GM23338 (cell line): ENCODE measurements at regions not wholly inside any gene's neighbourhood (a gene's known extent, or its start where the extent isn't known, plus 50 kb on each side); places are given as distances from the start of the nearest gene placed in this dataset.

Experiments
- ATAC-seq: fragments of 200-7000 bp; cut with Tn5 transposase; 3 replicates; pipeline ENCODE4 v1.9.1; 2020
- DNase-seq: peaks from one replicate; pipeline ENCODE4 v3.0.0-alpha.2; 2015; ENCODE audit warnings: low spot score
- H2AFZ ChIP-seq: fragments of 200-600 bp; sonication (generic); 2 replicates; pipeline ENCODE4 v1.8.0; 2016; ENCODE audit warnings: antibody characterized with exemption, mild to moderate bottlenecking, moderate library complexity
- H3F3A ChIP-seq: fragments of 200-600 bp; sonication (generic); replicated peaks from 2 replicates; pipeline ENCODE4 v1.8.0; 2017; ENCODE audit warnings: antibody characterized with exemption, mixed run types, low read depth
- H3K27ac ChIP-seq: fragments of 200-600 bp; sonication (generic); 2 replicates; pipeline ENCODE4 v1.6.1; 2016; ENCODE audit warnings: low read depth
- H3K27me3 ChIP-seq: fragments of 200-600 bp; sonication (generic); 2 replicates; pipeline ENCODE4 v1.8.0; 2016; ENCODE audit warnings: mild to moderate bottlenecking, mixed run types, moderate library complexity; ENCODE audit not compliant: insufficient read depth
- H3K36me3 ChIP-seq: fragments of 200-600 bp; sonication (generic); 2 replicates; pipeline ENCODE4 v1.8.0; 2016; ENCODE audit warnings: mild to moderate bottlenecking; ENCODE audit not compliant: insufficient read depth
- H3K4me1 ChIP-seq: fragments of 200-600 bp; sonication (generic); 2 replicates; pipeline ENCODE4 v1.8.0; 2016; ENCODE audit warnings: mild to moderate bottlenecking, moderate library complexity; ENCODE audit not compliant: insufficient read depth
- H3K4me2 ChIP-seq: fragments of 200-600 bp; sonication (generic); 2 replicates; pipeline ENCODE4 v1.7.1; 2017; ENCODE audit warnings: mixed run types
- H3K4me3 ChIP-seq: fragments of 200-600 bp; sonication (generic); 2 replicates; pipeline ENCODE4 v1.6.1; 2016; ENCODE audit warnings: mixed run types
- H3K79me2 ChIP-seq: fragments of 200-600 bp; sonication (generic); replicated peaks from 2 replicates; pipeline ENCODE4 v1.8.0; 2017; ENCODE audit warnings: mild to moderate bottlenecking; ENCODE audit not compliant: insufficient read depth
- H3K9me2 ChIP-seq: fragments of 200-600 bp; sonication (generic); 2 replicates; pipeline ENCODE4 v1.8.0; 2017; ENCODE audit not compliant: insufficient read depth
- H4K20me1 ChIP-seq: fragments of 200-600 bp; sonication (generic); replicated peaks from 2 replicates; pipeline ENCODE4 v1.8.0; 2017; ENCODE audit warnings: mild to moderate bottlenecking; ENCODE audit not compliant: insufficient read depth
- H3K27ac Mint-ChIP-seq: 2 replicates; pipeline ENCODE4 v1.8.0; 2020; ENCODE audit warnings: inconsistent platforms, mild to moderate bottlenecking, moderate library complexity, mixed read lengths
- H3K27me3 Mint-ChIP-seq: 3 replicates; pipeline ENCODE4 v1.8.0; 2022; ENCODE audit warnings: low read depth, mild to moderate bottlenecking, moderate library complexity, mixed read lengths, inconsistent platforms; ENCODE audit not compliant: insufficient read depth, poor library complexity
- H3K36me3 Mint-ChIP-seq: 3 replicates; pipeline ENCODE4 v1.8.0; 2021; ENCODE audit warnings: low read depth, mild to moderate bottlenecking, inconsistent platforms, moderate library complexity, mixed read lengths
- H3K4me1 Mint-ChIP-seq: 3 replicates; pipeline ENCODE4 v1.8.0; 2020; ENCODE audit warnings: mild to moderate bottlenecking, inconsistent platforms, mixed read lengths
- H3K4me3 Mint-ChIP-seq: 3 replicates; pipeline ENCODE4 v1.8.0; 2021; ENCODE audit warnings: moderate library complexity, mild to moderate bottlenecking, inconsistent platforms, mixed read lengths
- H3K9me3 Mint-ChIP-seq: 3 replicates; pipeline ENCODE4 v1.8.0; 2020; ENCODE audit warnings: moderate library complexity, mild to moderate bottlenecking, inconsistent platforms, mixed read lengths
- CREB1 ChIP-seq: fragments of 250-450 bp; sonication (Bioruptor Pico); IDR thresholded peaks from 2 replicates; pipeline ENCODE4 v1.5.0; 2020; ENCODE audit warnings: low read depth, mild to moderate bottlenecking, moderate library complexity
- EZH2 ChIP-seq: fragments of 200-600 bp; sonication (generic); IDR thresholded peaks from one replicate; pipeline ENCODE4 v1.8.0; 2017; ENCODE audit warnings: antibody characterized with exemption, mild to moderate bottlenecking, low read depth; ENCODE audit not compliant: unreplicated experiment
- EZH2phosphoT487 ChIP-seq: fragments of 200-600 bp; sonication (generic); IDR thresholded peaks from one replicate; pipeline ENCODE4 v1.8.1; 2018; ENCODE audit warnings: antibody characterized with exemption; ENCODE audit not compliant: unreplicated experiment
- JUNB ChIP-seq: IDR thresholded peaks from one replicate; pipeline ENCODE4 v1.6.1; 2016; ENCODE audit warnings: antibody characterized with exemption; ENCODE audit not compliant: unreplicated experiment
- NANOG ChIP-seq: IDR thresholded peaks from 2 replicates; pipeline ENCODE4 v1.6.1; 2016; ENCODE audit warnings: antibody characterized with exemption, borderline replicate concordance
- POLR2AphosphoS5 ChIP-seq: IDR thresholded peaks from 2 replicates; pipeline ENCODE4 v1.6.1; 2016; ENCODE audit warnings: antibody characterized with exemption, low read depth
- REST ChIP-seq: IDR thresholded peaks from one replicate; pipeline ENCODE4 v1.6.1; 2018; ENCODE audit warnings: antibody characterized with exemption; ENCODE audit not compliant: unreplicated experiment
- STAT1 ChIP-seq: IDR thresholded peaks from one replicate; pipeline ENCODE4 v1.6.1; 2016; ENCODE audit warnings: antibody characterized with exemption; ENCODE audit not compliant: unreplicated experiment
- ZNF114 ChIP-seq: fragments of 250-450 bp; sonication (Bioruptor Pico); IDR thresholded peaks from 2 replicates; pipeline ENCODE4 v1.5.0; 2020; ENCODE audit warnings: mild to moderate bottlenecking, moderate library complexity
- ZNF331 ChIP-seq: fragments of 250-450 bp; sonication (Bioruptor Pico); IDR thresholded peaks from 2 replicates; pipeline ENCODE4 v1.5.0; 2020; ENCODE audit warnings: low read depth, mild to moderate bottlenecking, moderate library complexity
- TF ChIP-seq, protein P1 (sequence below), 2 experiments: fragments of 200-600 bp in 1 of 2; sonication (generic) in 1 of 2; conservative IDR thresholded peaks; 2 replicates each; pipeline versions ENCODE4 v1.5.1 to v1.6.1; 2016 to 2017; ENCODE audit warnings: antibody characterized with exemption in 2 of 2, low read depth in 2 of 2, mild to moderate bottlenecking in 2 of 2, moderate library complexity in 1 of 2
- TF ChIP-seq, protein P2 (sequence below): fragments of 250-450 bp; sonication (Bioruptor Pico); IDR thresholded peaks from 2 replicates; pipeline ENCODE4 v1.5.0; 2020; ENCODE audit warnings: mild to moderate bottlenecking, moderate library complexity
- TF ChIP-seq, protein P3 (sequence below): IDR thresholded peaks from 2 replicates; pipeline ENCODE4 v1.6.1; 2016; ENCODE audit warnings: antibody characterized with exemption

DNA sequence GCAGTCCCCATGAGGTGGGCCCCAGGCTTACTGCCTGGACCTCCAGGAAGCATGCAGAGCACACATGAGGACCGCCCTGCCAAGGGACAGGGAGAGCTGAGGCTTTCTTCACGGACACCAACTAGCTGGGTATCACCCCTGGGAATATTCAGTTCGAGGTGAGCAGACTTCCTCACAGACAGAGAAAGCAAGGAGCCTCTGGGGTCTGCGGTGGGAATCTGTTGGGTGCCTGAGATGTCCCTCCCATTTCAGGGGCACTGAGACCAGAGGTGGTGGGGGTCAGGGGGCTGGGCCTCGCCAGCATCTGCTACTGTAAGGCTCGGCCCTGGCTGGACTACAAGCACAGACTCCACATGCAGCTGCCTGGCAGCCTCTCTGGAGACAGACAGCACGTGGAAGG lies 74.3 kb upstream of the SYNDIG1 start:
- Mint-ChIP-seq H3K36me3 (peaks cover 5% of the 10 kb centered on the region; the same call in 1 of the 3 replicates), H3K4me3 (no peak overlapping the region), H3K4me1 (peaks cover 4% of the 10 kb centered on the region; the same call in 2 of the 3 replicates), H3K9me3 (peaks cover 21% of the 10 kb centered on the region), H3K27me3 (peaks cover 3% of the 10 kb centered on the region), H3K27ac (no peak overlapping the region)
- Histone ChIP-seq H3K79me2 (no peaks in the 10 kb centered on the region), H4K20me1 (no peaks in the 10 kb centered on the region), H2AFZ (peak overlapping the region; percentile 47; the same call in 1 of the 2 replicates), H3K27ac (no peak overlapping the region), H3K27me3 (no peaks in the 10 kb centered on the region), H3K4me3 (no peak overlapping the region), H3K4me2 (no peak overlapping the region), H3K4me1 (no peaks in the 10 kb centered on the region), H3K9me2 (0 out of 2 replicates have a peak, but pooled peaks cover 9% of the 10 kb centered on the region), H3K36me3 (no peaks in the 10 kb centered on the region), H3F3A (no peaks in the 10 kb centered on the region)
- DNase-seq (no peak), ATAC-seq (no peak)
- TF ChIP-seq JUNB (no peak), ZNF331 (CRISPR knock-in tag) (no peak), EZH2phosphoT487 (no peak), NANOG (no peak), EZH2 (no peak), ZNF114 (no peak), REST (no peak), CREB1 (CRISPR knock-in tag) (no peak), POLR2AphosphoS5 (no peak), STAT1 (no peak)
- TF ChIP-seq, protein P1, sequence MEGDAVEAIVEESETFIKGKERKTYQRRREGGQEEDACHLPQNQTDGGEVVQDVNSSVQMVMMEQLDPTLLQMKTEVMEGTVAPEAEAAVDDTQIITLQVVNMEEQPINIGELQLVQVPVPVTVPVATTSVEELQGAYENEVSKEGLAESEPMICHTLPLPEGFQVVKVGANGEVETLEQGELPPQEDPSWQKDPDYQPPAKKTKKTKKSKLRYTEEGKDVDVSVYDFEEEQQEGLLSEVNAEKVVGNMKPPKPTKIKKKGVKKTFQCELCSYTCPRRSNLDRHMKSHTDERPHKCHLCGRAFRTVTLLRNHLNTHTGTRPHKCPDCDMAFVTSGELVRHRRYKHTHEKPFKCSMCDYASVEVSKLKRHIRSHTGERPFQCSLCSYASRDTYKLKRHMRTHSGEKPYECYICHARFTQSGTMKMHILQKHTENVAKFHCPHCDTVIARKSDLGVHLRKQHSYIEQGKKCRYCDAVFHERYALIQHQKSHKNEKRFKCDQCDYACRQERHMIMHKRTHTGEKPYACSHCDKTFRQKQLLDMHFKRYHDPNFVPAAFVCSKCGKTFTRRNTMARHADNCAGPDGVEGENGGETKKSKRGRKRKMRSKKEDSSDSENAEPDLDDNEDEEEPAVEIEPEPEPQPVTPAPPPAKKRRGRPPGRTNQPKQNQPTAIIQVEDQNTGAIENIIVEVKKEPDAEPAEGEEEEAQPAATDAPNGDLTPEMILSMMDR (conservative IDR thresholded peaks at IDR 0.05; ENCODE audit: low read depth in 2 of 2) = no peak
- TF ChIP-seq, protein P2, sequence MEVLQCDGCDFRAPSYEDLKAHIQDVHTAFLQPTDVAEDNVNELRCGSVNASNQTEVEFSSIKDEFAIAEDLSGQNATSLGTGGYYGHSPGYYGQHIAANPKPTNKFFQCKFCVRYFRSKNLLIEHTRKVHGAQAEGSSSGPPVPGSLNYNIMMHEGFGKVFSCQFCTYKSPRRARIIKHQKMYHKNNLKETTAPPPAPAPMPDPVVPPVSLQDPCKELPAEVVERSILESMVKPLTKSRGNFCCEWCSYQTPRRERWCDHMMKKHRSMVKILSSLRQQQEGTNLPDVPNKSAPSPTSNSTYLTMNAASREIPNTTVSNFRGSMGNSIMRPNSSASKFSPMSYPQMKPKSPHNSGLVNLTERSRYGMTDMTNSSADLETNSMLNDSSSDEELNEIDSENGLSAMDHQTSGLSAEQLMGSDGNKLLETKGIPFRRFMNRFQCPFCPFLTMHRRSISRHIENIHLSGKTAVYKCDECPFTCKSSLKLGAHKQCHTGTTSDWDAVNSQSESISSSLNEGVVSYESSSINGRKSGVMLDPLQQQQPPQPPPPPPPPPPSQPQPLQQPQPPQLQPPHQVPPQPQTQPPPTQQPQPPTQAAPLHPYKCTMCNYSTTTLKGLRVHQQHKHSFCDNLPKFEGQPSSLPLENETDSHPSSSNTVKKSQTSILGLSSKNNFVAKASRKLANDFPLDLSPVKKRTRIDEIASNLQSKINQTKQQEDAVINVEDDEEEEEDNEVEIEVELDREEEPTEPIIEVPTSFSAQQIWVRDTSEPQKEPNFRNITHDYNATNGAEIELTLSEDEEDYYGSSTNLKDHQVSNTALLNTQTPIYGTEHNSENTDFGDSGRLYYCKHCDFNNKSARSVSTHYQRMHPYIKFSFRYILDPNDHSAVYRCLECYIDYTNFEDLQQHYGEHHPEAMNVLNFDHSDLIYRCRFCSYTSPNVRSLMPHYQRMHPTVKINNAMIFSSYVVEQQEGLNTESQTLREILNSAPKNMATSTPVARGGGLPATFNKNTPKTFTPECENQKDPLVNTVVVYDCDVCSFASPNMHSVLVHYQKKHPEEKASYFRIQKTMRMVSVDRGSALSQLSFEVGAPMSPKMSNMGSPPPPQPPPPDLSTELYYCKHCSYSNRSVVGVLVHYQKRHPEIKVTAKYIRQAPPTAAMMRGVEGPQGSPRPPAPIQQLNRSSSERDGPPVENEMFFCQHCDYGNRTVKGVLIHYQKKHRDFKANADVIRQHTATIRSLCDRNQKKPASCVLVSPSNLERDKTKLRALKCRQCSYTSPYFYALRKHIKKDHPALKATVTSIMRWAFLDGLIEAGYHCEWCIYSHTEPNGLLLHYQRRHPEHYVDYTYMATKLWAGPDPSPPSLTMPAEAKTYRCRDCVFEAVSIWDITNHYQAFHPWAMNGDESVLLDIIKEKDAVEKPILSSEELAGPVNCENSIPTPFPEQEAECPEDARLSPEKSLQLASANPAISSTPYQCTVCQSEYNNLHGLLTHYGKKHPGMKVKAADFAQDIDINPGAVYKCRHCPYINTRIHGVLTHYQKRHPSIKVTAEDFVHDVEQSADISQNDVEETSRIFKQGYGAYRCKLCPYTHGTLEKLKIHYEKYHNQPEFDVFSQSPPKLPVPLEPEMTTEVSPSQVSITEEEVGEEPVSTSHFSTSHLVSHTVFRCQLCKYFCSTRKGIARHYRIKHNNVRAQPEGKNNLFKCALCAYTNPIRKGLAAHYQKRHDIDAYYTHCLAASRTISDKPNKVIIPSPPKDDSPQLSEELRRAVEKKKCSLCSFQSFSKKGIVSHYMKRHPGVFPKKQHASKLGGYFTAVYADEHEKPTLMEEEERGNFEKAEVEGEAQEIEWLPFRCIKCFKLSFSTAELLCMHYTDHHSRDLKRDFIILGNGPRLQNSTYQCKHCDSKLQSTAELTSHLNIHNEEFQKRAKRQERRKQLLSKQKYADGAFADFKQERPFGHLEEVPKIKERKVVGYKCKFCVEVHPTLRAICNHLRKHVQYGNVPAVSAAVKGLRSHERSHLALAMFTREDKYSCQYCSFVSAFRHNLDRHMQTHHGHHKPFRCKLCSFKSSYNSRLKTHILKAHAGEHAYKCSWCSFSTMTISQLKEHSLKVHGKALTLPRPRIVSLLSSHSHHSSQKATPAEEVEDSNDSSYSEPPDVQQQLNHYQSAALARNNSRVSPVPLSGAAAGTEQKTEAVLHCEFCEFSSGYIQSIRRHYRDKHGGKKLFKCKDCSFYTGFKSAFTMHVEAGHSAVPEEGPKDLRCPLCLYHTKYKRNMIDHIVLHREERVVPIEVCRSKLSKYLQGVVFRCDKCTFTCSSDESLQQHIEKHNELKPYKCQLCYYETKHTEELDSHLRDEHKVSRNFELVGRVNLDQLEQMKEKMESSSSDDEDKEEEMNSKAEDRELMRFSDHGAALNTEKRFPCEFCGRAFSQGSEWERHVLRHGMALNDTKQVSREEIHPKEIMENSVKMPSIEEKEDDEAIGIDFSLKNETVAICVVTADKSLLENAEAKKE (CRISPR knock-in tag) = no peak
- TF ChIP-seq, protein P3, sequence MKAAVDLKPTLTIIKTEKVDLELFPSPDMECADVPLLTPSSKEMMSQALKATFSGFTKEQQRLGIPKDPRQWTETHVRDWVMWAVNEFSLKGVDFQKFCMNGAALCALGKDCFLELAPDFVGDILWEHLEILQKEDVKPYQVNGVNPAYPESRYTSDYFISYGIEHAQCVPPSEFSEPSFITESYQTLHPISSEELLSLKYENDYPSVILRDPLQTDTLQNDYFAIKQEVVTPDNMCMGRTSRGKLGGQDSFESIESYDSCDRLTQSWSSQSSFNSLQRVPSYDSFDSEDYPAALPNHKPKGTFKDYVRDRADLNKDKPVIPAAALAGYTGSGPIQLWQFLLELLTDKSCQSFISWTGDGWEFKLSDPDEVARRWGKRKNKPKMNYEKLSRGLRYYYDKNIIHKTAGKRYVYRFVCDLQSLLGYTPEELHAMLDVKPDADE = no peak
